ENCODE measurements at regions not wholly inside any gene's neighbourhood (a gene's known extent, or its start where the extent isn't known, plus 50 kb on each side); places are given as distances from the start of the nearest gene placed in this dataset.
A peak's percentile ranks its signal among the peaks of the same experiment; 100 is the strongest.

DNA sequence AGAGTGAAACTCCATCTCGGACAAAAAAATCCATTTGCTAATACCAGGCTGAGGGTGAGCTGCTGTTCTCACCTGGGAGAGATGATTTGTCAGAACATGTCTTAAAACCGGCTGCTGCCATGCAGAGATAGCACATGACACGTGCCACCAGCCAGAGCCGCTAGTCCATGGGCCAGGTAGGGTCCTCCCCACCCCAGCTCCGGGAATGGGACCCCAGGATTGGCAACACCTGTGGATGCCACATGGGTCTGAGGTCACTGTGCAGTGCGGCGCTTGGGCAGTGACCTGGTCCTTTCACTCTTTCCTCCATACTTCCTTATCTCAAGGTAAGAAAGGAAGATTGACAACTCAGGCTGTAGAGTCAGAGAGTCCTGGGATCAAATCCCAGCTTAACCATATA is 393.3 kb upstream of the TNRC6C start:
- no peaks in the 10 kb centered on the region for H3K36me3 ChIP-seq (ENCODE audit: control insufficient read depth, insufficient read depth, low read length)
- no peak overlapping the region for H3K27ac ChIP-seq (ENCODE audit: low read depth, low read length)
- no peaks in the 10 kb centered on the region for H3K9me3 ChIP-seq (ENCODE audit: control insufficient read depth, insufficient read depth, low read depth, low read length)
- H3K9ac ChIP-seq (ENCODE audit: low read length): no peak overlapping the region
- peaks cover 4% of the 10 kb centered on the region; the same call in 1 of the 2 replicates for H3K27me3 ChIP-seq (ENCODE audit: control insufficient read depth, insufficient read depth, low read length)
- no peak overlapping the region for H3K4me3 ChIP-seq (ENCODE audit: low read depth, low read length)
- H3K4me1 ChIP-seq (ENCODE audit: control insufficient read depth, insufficient read depth, low read length): no peaks in the 10 kb centered on the region

DNA sequence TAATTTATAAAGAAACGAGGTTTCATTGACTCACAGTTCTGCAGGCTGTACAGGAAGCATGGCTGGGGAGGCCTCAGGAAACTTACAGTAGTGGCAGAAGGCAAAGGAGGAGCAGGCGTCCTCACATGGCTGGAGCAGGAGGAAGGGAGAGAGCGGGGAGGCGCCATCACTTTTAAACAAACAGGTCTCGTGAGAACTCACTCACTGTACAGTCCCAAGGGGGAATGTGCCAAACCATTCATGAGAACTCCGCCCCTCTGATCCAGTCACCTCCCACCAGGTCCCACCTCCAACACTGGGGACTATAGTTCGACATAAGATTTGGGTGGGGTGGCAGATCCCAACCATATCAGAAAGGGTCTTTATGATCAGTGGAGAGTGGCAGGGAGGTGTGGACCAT is 392.4 kb upstream of the TNRC6C start:
- no peak overlapping the region for H3K27ac ChIP-seq (ENCODE audit: low read depth, low read length)
- H3K9ac ChIP-seq (ENCODE audit: low read length): no peak overlapping the region
- no peaks in the 10 kb centered on the region for H3K9me3 ChIP-seq (ENCODE audit: control insufficient read depth, insufficient read depth, low read depth, low read length)
- H3K4me3 ChIP-seq (ENCODE audit: low read depth, low read length): no peak overlapping the region
- H3K4me1 ChIP-seq (ENCODE audit: control insufficient read depth, insufficient read depth, low read length): 0 out of 2 replicates have a peak, but pooled peaks cover 3% of the 10 kb centered on the region
- H3K36me3 ChIP-seq (ENCODE audit: control insufficient read depth, insufficient read depth, low read length): no peaks in the 10 kb centered on the region
- H3K27me3 ChIP-seq (ENCODE audit: control insufficient read depth, insufficient read depth, low read length): peaks cover 13% of the 10 kb centered on the region; the same call in 1 of the 2 replicates

DNA sequence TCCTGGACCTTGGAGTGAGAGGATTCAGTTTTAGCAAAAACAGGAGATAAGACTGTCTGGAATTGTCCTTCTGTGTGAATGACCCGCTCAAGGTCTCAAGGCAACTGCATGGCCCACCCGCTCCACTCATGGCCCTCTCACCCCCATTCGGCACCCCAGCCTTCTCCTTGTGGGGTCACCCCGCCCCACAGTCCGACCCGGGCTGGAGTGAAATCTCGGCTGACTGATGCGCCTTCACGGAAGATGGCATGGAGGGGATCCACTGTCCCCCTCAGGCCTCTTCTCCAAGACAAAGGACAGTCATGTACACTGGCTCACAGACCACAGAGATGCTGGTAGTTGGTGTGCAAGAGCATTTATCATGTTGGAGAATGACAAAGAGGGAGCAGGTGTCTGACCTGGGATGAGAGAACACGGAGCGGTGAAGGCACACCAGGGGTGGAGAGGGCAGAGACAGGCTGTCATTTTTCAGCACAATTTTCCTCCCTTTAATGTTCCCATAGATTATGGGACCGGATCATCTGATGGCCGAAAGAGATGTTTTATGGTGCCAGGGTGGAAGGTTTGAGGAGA is 391.9 kb upstream of the TNRC6C start:
- Histone ChIP-seq H3K9me3 (ENCODE audit: control insufficient read depth, insufficient read depth, low read depth, low read length) (no peaks in the 10 kb centered on the region), H3K4me1 (ENCODE audit: control insufficient read depth, insufficient read depth, low read length) (peaks cover 8% of the 10 kb centered on the region), H3K9ac (ENCODE audit: low read length) (no peak overlapping the region), H3K36me3 (ENCODE audit: control insufficient read depth, insufficient read depth, low read length) (no peaks in the 10 kb centered on the region), H3K27ac (ENCODE audit: low read depth, low read length) (no peak overlapping the region), H3K4me3 (ENCODE audit: low read depth, low read length) (no peak overlapping the region), H3K27me3 (ENCODE audit: control insufficient read depth, insufficient read depth, low read length) (peaks cover 17% of the 10 kb centered on the region)

DNA sequence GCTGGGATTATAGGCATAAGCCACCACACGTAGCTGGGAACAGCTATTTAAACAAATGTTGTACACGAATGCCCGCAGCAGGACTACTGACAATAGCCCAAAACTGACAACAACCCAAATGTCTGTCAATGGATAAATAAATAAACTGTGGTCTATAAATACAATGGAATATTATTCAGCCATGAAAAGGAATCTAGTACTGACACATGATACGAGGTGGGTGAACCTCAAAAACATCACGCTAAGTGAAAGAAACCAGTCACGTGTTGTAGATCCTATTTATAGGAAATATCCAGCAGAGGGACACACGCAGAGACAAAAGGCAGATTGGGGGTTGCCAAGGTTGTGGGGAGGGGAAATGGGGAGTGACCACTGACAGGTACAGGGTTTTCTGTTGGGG is 390.0 kb upstream of the TNRC6C start:
- Histone ChIP-seq H3K4me1 (ENCODE audit: control insufficient read depth, insufficient read depth, low read length) (peaks cover 14% of the 10 kb centered on the region), H3K27me3 (ENCODE audit: control insufficient read depth, insufficient read depth, low read length) (peaks cover 33% of the 10 kb centered on the region), H3K4me3 (ENCODE audit: low read depth, low read length) (no peak overlapping the region), H3K9ac (ENCODE audit: low read length) (no peak overlapping the region), H3K27ac (ENCODE audit: low read depth, low read length) (no peak overlapping the region), H3K9me3 (ENCODE audit: control insufficient read depth, insufficient read depth, low read depth, low read length) (no peaks in the 10 kb centered on the region), H3K36me3 (ENCODE audit: control insufficient read depth, insufficient read depth, low read length) (no peaks in the 10 kb centered on the region)

DNA sequence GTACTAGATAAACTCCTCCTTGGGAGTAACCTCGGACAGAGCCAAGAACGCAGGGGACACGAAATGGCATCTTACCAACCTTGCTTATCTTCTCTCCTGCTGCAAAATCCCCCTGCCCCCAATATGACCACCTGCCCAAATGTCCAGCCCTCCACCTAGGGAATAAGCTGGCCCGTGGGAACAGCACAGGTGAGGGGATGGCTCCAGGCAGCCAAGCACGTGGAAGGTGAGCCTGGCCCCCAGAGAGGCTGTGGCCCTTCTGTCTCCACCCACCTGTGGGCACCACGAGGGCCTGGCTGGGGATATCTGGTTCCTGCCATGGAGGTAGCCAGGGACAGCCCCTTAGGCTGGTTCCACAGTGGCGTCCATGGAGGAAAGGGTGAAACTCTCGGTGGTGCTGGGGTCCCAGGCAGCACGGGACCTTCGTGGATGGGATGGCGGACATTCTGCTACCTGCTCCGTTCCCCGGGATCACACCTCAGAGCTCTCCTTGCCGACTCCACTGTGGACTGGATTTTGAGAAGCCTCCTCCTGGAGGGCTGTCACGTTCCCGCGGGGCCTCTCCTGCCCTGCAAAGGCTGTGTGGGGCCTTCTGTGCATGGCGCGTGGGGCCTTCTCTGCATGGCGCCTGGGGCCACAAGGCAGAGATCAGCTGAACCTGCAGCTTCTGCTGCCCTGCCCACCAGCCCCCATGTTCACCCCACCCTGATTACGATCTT is 388.5 kb upstream of the TNRC6C start:
- H3K27ac ChIP-seq (ENCODE audit: low read depth, low read length): no peak overlapping the region
- H3K36me3 ChIP-seq (ENCODE audit: control insufficient read depth, insufficient read depth, low read length): no peaks in the 10 kb centered on the region
- no peak overlapping the region for H3K4me3 ChIP-seq (ENCODE audit: low read depth, low read length)
- H3K9ac ChIP-seq (ENCODE audit: low read length): no peak overlapping the region
- H3K9me3 ChIP-seq (ENCODE audit: control insufficient read depth, insufficient read depth, low read depth, low read length): no peaks in the 10 kb centered on the region
- H3K27me3 ChIP-seq (ENCODE audit: control insufficient read depth, insufficient read depth, low read length): peaks cover 33% of the 10 kb centered on the region
- H3K4me1 ChIP-seq (ENCODE audit: control insufficient read depth, insufficient read depth, low read length): peaks cover 14% of the 10 kb centered on the region

DNA sequence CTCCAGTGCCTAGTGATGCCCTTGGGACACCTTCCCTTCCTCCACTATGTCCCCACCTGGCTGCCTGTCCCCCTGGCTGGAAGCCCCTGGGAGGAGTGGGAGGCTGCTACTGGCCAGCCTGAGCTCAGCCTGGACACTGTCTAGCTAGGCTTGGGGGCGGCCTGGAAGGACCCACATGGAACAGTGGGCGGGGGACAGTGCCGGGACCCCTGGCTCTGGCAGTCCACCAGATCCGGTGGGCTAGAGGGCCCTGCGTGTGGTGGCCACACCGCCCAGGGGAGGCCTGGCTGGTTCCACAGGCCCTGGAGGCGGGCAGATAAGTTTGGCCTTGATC is 388.0 kb upstream of the TNRC6C start:
- no peak overlapping the region for H3K9ac ChIP-seq (ENCODE audit: low read length)
- peaks cover 14% of the 10 kb centered on the region for H3K4me1 ChIP-seq (ENCODE audit: control insufficient read depth, insufficient read depth, low read length)
- H3K4me3 ChIP-seq (ENCODE audit: low read depth, low read length): no peak overlapping the region
- peaks cover 33% of the 10 kb centered on the region for H3K27me3 ChIP-seq (ENCODE audit: control insufficient read depth, insufficient read depth, low read length)
- H3K27ac ChIP-seq (ENCODE audit: low read depth, low read length): no peak overlapping the region
- no peaks in the 10 kb centered on the region for H3K36me3 ChIP-seq (ENCODE audit: control insufficient read depth, insufficient read depth, low read length)
- no peaks in the 10 kb centered on the region for H3K9me3 ChIP-seq (ENCODE audit: control insufficient read depth, insufficient read depth, low read depth, low read length)

DNA sequence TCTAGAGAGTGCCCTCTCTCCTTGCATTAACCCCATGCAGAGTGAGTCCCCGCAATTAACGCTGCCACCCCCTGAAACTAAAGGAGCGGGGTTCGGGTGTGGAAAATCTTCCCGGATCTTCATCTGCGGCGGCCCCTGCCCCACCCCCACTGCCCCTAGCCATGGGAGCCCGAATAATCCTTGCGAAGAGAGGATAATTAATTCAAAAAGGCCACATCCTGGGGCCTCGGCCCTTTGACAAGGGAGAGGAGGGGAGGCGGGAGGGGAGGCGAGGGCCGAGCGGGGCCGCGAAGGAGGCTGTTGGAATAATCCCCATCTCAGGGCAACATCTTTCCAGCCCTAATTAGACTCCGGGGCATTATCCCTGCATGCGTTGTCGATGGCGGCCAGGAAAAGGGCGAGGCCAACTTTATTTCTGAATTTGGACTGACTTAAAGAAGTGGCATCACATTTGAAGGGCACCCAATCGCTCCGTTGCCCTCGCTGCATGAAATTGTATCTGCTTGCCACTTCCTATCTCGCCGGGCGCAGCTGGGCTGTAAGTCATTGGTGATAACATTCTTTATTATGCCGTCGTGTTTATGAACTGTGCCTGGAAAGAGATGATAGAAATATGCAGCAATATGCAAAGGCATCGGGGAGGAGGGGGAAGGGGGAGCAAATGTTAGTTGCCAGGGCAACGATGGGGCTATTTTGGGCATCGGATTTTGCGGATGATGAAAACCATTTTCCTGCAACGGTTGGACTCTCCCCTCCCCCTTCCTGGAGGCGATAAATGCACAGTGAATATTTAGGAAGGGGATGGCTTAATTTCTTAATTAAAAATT is 387.1 kb upstream of the TNRC6C start:
- H3K36me3 ChIP-seq (ENCODE audit: control insufficient read depth, insufficient read depth, low read length): no peaks in the 10 kb centered on the region
- H3K27ac ChIP-seq (ENCODE audit: low read depth, low read length): no peak overlapping the region
- no peaks in the 10 kb centered on the region for H3K9me3 ChIP-seq (ENCODE audit: control insufficient read depth, insufficient read depth, low read depth, low read length)
- no peak overlapping the region for H3K9ac ChIP-seq (ENCODE audit: low read length)
- H3K4me3 ChIP-seq (ENCODE audit: low read depth, low read length): peak overlapping the region; percentile 21
- H3K27me3 ChIP-seq (ENCODE audit: control insufficient read depth, insufficient read depth, low read length): peaks cover 33% of the 10 kb centered on the region
- H3K4me1 ChIP-seq (ENCODE audit: control insufficient read depth, insufficient read depth, low read length): peaks cover 14% of the 10 kb centered on the region

DNA sequence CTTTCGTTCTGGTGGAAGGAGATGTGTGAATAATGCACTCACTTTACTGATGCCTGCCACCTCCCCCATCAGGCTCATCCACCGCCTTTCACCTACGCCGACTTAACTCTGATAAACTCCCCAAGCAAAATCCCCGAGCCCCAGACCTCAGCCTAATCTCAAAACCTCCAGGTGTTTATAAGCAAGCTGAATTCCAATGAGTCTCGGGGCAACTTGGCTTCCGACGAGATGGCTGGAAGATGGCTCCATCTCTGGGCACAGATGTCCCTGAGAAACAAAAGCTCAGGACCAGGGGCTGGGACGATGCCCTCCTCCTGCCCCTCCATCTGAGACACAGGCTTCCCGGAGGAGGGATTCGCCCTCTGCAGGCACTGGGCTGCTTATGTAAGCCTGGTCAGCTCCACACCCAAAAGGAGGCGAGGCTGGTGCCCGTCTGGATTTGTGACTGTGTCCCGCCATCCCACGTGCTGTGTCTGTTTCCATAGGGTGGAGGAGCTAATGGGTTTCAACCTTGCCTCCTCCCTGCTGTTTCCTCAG is 386.4 kb upstream of the TNRC6C start:
- Histone ChIP-seq H3K36me3 (ENCODE audit: control insufficient read depth, insufficient read depth, low read length) (no peaks in the 10 kb centered on the region), H3K9ac (ENCODE audit: low read length) (no peak overlapping the region), H3K9me3 (ENCODE audit: control insufficient read depth, insufficient read depth, low read depth, low read length) (no peaks in the 10 kb centered on the region), H3K27ac (ENCODE audit: low read depth, low read length) (no peak overlapping the region), H3K4me1 (ENCODE audit: control insufficient read depth, insufficient read depth, low read length) (peaks cover 14% of the 10 kb centered on the region), H3K27me3 (ENCODE audit: control insufficient read depth, insufficient read depth, low read length) (peaks cover 33% of the 10 kb centered on the region), H3K4me3 (ENCODE audit: low read depth, low read length) (no peak overlapping the region)

DNA sequence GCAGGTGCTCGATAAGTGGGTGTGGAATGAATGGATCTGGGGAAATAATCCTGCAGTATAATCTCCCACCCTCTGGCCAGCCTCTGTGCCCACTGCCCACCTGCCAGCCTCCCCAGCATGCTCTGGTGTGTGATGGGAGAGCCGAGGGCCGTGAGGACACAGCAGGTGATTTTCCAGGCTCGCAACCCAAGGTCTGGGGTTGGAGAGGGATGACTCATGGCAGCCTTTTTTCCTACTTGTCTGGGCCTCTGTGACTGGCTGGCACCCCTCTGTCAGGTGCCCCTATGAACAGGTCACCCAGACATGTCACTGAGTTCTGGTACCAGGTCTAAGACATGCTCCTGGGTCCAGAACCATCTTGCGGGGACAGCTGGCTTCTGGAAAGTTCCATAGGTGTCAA is 385.7 kb upstream of the TNRC6C start:
- Histone ChIP-seq H3K4me3 (ENCODE audit: low read depth, low read length) (no peak overlapping the region), H3K4me1 (ENCODE audit: control insufficient read depth, insufficient read depth, low read length) (peaks cover 14% of the 10 kb centered on the region), H3K27me3 (ENCODE audit: control insufficient read depth, insufficient read depth, low read length) (peaks cover 33% of the 10 kb centered on the region), H3K9me3 (ENCODE audit: control insufficient read depth, insufficient read depth, low read depth, low read length) (no peaks in the 10 kb centered on the region), H3K9ac (ENCODE audit: low read length) (no peak overlapping the region), H3K36me3 (ENCODE audit: control insufficient read depth, insufficient read depth, low read length) (no peaks in the 10 kb centered on the region), H3K27ac (ENCODE audit: low read depth, low read length) (no peak overlapping the region)

DNA sequence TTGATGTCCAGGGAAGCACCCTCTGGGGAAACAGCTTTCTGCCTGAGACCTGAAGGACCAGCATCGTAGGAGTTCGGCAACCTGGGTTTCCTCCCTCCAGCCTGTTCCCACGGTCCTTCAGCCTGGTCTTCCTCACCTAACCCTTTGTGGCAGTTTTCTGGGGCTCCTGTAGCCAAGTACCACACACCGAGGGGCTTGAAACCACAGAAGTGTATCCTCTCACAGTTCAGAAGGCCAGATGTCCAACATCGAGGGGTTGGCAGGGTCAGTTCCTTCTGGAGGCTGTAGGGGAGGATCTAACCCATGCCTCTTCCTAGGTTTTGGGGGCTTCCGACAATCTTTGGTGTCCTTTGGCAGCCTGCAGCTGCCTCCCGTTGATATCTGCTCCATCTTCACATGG is 381.0 kb upstream of the TNRC6C start:
- no peak overlapping the region for H3K27ac ChIP-seq (ENCODE audit: low read depth, low read length)
- no peaks in the 10 kb centered on the region for H3K36me3 ChIP-seq (ENCODE audit: control insufficient read depth, insufficient read depth, low read length)
- H3K9me3 ChIP-seq (ENCODE audit: control insufficient read depth, insufficient read depth, low read depth, low read length): no peaks in the 10 kb centered on the region
- H3K27me3 ChIP-seq (ENCODE audit: control insufficient read depth, insufficient read depth, low read length): peaks cover 7% of the 10 kb centered on the region; the same call in 1 of the 2 replicates
- no peaks in the 10 kb centered on the region for H3K4me1 ChIP-seq (ENCODE audit: control insufficient read depth, insufficient read depth, low read length)
- no peak overlapping the region for H3K9ac ChIP-seq (ENCODE audit: low read length)
- H3K4me3 ChIP-seq (ENCODE audit: low read depth, low read length): no peak overlapping the region

DNA sequence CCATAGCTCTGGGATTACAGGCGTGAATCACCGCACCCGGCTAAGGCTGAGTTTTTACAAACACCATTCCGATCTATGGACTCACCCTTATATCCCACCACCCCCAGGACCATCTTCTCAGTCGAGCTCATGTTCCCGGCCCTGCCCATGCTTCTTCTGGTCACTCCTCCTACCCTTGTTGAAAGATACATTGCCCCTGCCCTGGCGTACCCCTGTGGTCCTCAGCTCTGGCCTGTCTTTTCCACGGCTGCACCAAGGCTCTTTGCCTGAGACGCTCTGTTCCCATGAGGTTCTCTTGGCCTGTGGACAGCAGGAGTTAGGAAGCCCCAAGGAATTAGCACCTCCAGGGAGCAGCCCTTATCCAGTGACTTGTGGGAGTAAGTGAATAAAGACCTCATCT is 379.4 kb upstream of the TNRC6C start:
- H3K27ac ChIP-seq (ENCODE audit: low read depth, low read length): no peak overlapping the region
- H3K36me3 ChIP-seq (ENCODE audit: control insufficient read depth, insufficient read depth, low read length): no peaks in the 10 kb centered on the region
- H3K9me3 ChIP-seq (ENCODE audit: control insufficient read depth, insufficient read depth, low read depth, low read length): no peaks in the 10 kb centered on the region
- no peaks in the 10 kb centered on the region for H3K4me1 ChIP-seq (ENCODE audit: control insufficient read depth, insufficient read depth, low read length)
- no peaks in the 10 kb centered on the region; the same call in 1 of the 2 replicates for H3K27me3 ChIP-seq (ENCODE audit: control insufficient read depth, insufficient read depth, low read length)
- H3K4me3 ChIP-seq (ENCODE audit: low read depth, low read length): no peak overlapping the region
- no peak overlapping the region for H3K9ac ChIP-seq (ENCODE audit: low read length)
